ENCODE measurements at regions not wholly inside any gene's neighbourhood (a gene's known extent, or its start where the extent isn't known, plus 50 kb on each side); places are given as distances from the start of the nearest gene placed in this dataset.

- H3K27ac ChIP-seq (ENCODE audit: insufficient read length, low read depth, low read length), result no peak overlapping the region
- no peak overlapping the region for H4K5ac ChIP-seq (ENCODE audit: insufficient read length, low read depth, low read length)
- H3K9me3 Mint-ChIP-seq, result no peaks in the 10 kb centered on the region
- H3K4me2 ChIP-seq (ENCODE audit: insufficient read depth, insufficient read length, low read length), result no peak overlapping the region
- H2BK120ac ChIP-seq (ENCODE audit: low read depth, low read length, poor library complexity, severe bottlenecking), result no peak overlapping the region
- no peaks in the 10 kb centered on the region for H3K36me3 Mint-ChIP-seq (ENCODE audit: insufficient read depth in 1 of 3, low read depth in 3 of 3)
- no peak overlapping the region for H3K4ac ChIP-seq (ENCODE audit: low read depth, low read length)
- H3K4me1 Mint-ChIP-seq, result no peaks in the 10 kb centered on the region
- H3K56ac ChIP-seq (ENCODE audit: insufficient read length, low read depth, low read length), result no peak overlapping the region
- no peak overlapping the region for H3K4me3 Mint-ChIP-seq
- no peak overlapping the region for H2AK5ac ChIP-seq (ENCODE audit: insufficient read length, low read length)
- H3K27me3 ChIP-seq (ENCODE audit: insufficient read depth, low read length), result no peaks in the 10 kb centered on the region
- WGBS (ENCODE audit: extremely low coverage, insufficient read length, low lambda C conversion rate), result no CpG with 5 or more reads among the region's 3 CpGs
- no peak overlapping the region for H3K9ac ChIP-seq (ENCODE audit: extremely low read depth, insufficient read length, low read length)
- no peak overlapping the region for H2BK15ac ChIP-seq (ENCODE audit: low read depth, low read length)
- H3K18ac ChIP-seq (ENCODE audit: insufficient read length, low read depth, low read length), result no peak overlapping the region
- no peak for DNase-seq
- no peak overlapping the region for H3T11ph ChIP-seq (ENCODE audit: low read length)
- H2BK5ac ChIP-seq (ENCODE audit: insufficient read length, low read length), result no peak overlapping the region
- TF ChIP-seq CTCF (conservative IDR thresholded peaks at IDR 0.05), result no peak
- no peak overlapping the region for H2BK12ac ChIP-seq (ENCODE audit: insufficient read length, low read depth, low read length)
- H2AFZ ChIP-seq (ENCODE audit: low read length), result no peak overlapping the region
- H3K14ac ChIP-seq (ENCODE audit: insufficient read depth, low read length), result no peak overlapping the region
- H3K79me2 ChIP-seq (ENCODE audit: insufficient read depth, low read length), result no peaks in the 10 kb centered on the region
- no peak overlapping the region for H4K8ac ChIP-seq (replicated peaks; ENCODE audit: insufficient read length, low read depth, low read length)
- no peaks in the 10 kb centered on the region for H3K9me3 ChIP-seq (ENCODE audit: control insufficient read depth, low read depth, low read length)
- no peak overlapping the region for H3K23ac ChIP-seq (ENCODE audit: insufficient read length, low read depth, low read length)
- H2BK20ac ChIP-seq (ENCODE audit: low read depth, low read length, poor library complexity, severe bottlenecking), result no peak overlapping the region
- no peak overlapping the region for H3K27ac Mint-ChIP-seq
- no peaks in the 10 kb centered on the region for H3K4me1 ChIP-seq (ENCODE audit: insufficient read depth, low read length)
- H4K91ac ChIP-seq (ENCODE audit: insufficient read length, low read depth, low read length), result no peak overlapping the region
- no peaks in the 10 kb centered on the region for H3K23me2 ChIP-seq (ENCODE audit: insufficient read length, low read depth, low read length, poor library complexity, severe bottlenecking)
- H3K79me1 ChIP-seq (ENCODE audit: insufficient read depth, low read depth, low read length, poor library complexity, severe bottlenecking), result no peaks in the 10 kb centered on the region
- H4K20me1 ChIP-seq (ENCODE audit: control insufficient read depth, insufficient read depth, insufficient read length), result no peaks in the 10 kb centered on the region
- no peaks in the 10 kb centered on the region for H3K27me3 Mint-ChIP-seq (ENCODE audit: low read depth)
These were observed 332.9 kb upstream of the PRICKLE1 start for GRCh38 chr12:42922505-42922850.
